ENCODE measurements at regions not wholly inside any gene's neighbourhood (a gene's known extent, or its start where the extent isn't known, plus 50 kb on each side); places are given as distances from the start of the nearest gene placed in this dataset.

GRCh38 chr7:18305866-18306265 is 189.7 kb upstream of the HDAC9 start:
- H3K4me3 ChIP-seq (ENCODE audit: low read depth, low read length), result no peak overlapping the region

GRCh38 chr7:18306696-18307095 is 188.9 kb upstream of the HDAC9 start:
- H3K4me3 ChIP-seq (ENCODE audit: low read depth, low read length), result no peak overlapping the region

- H3K4me3 ChIP-seq (ENCODE audit: low read depth, low read length), result no peak overlapping the region
These were observed 186.6 kb upstream of the HDAC9 start for GRCh38 chr7:18308938-18309337.

- H3K4me3 ChIP-seq (ENCODE audit: low read depth, low read length), result no peak overlapping the region
These were observed 183.1 kb upstream of the HDAC9 start for GRCh38 chr7:18312482-18312881.

- no peak overlapping the region for H3K4me3 ChIP-seq (ENCODE audit: low read depth, low read length)
These were observed 181.6 kb upstream of the HDAC9 start for GRCh38 chr7:18313965-18314364.

GRCh38 chr7:18315241-18315640 is 180.3 kb upstream of the HDAC9 start:
- H3K4me3 ChIP-seq (ENCODE audit: low read depth, low read length), result no peak overlapping the region

GRCh38 chr7:18317941-18318340 is 177.6 kb upstream of the HDAC9 start:
- H3K4me3 ChIP-seq (ENCODE audit: low read depth, low read length), result no peak overlapping the region

- no peak overlapping the region for H3K4me3 ChIP-seq (ENCODE audit: low read depth, low read length)
These were observed 175.1 kb upstream of the HDAC9 start for GRCh38 chr7:18320422-18320821.

- no peak overlapping the region for H3K4me3 ChIP-seq (ENCODE audit: low read depth, low read length)
These were observed 174.5 kb upstream of the HDAC9 start for GRCh38 chr7:18320971-18321567.

- H3K4me3 ChIP-seq (ENCODE audit: low read depth, low read length), result no peak overlapping the region
These were observed 165.0 kb upstream of the HDAC9 start for GRCh38 chr7:18330548-18330947.

- no peak overlapping the region for H3K4me3 ChIP-seq (ENCODE audit: low read depth, low read length)
These were observed 158.9 kb upstream of the HDAC9 start for GRCh38 chr7:18336626-18337025.

GRCh38 chr7:18337048-18337809 is 158.3 kb upstream of the HDAC9 start:
- no peak overlapping the region for H3K4me3 ChIP-seq (ENCODE audit: low read depth, low read length)

GRCh38 chr7:18338910-18339523 is 156.5 kb upstream of the HDAC9 start:
- H3K4me3 ChIP-seq (ENCODE audit: low read depth, low read length), result no peak overlapping the region

- H3K4me3 ChIP-seq (ENCODE audit: low read depth, low read length), result no peak overlapping the region
These were observed 153.8 kb upstream of the HDAC9 start for GRCh38 chr7:18341756-18342155.

- no peak overlapping the region for H3K4me3 ChIP-seq (ENCODE audit: low read depth, low read length)
These were observed 152.5 kb upstream of the HDAC9 start for GRCh38 chr7:18343047-18343446.

GRCh38 chr7:18344536-18344935 is 151.0 kb upstream of the HDAC9 start:
- H3K4me3 ChIP-seq (ENCODE audit: low read depth, low read length), result no peak overlapping the region

GRCh38 chr7:18345641-18346234 is 149.8 kb upstream of the HDAC9 start:
- no peak overlapping the region for H3K4me3 ChIP-seq (ENCODE audit: low read depth, low read length)

GRCh38 chr7:18347170-18347569 is 148.4 kb upstream of the HDAC9 start:
- no peak overlapping the region for H3K4me3 ChIP-seq (ENCODE audit: low read depth, low read length)

GRCh38 chr7:18350678-18351077 is 144.9 kb upstream of the HDAC9 start:
- no peak overlapping the region for H3K4me3 ChIP-seq (ENCODE audit: low read depth, low read length)

- H3K4me3 ChIP-seq (ENCODE audit: low read depth, low read length), result no peak overlapping the region
These were observed 143.0 kb upstream of the HDAC9 start for GRCh38 chr7:18352339-18353255.

GRCh38 chr7:18353339-18353738 is 142.2 kb upstream of the HDAC9 start:
- no peak overlapping the region for H3K4me3 ChIP-seq (ENCODE audit: low read depth, low read length)

Measured in iPS-11a (cell line).